ENCODE measurements at regions not wholly inside any gene's neighbourhood (a gene's known extent, or its start where the extent isn't known, plus 50 kb on each side); places are given as distances from the start of the nearest gene placed in this dataset.

- no peak overlapping the region for H3K27ac ChIP-seq (ENCODE audit: low read length)
- H4K20me1 ChIP-seq (ENCODE audit: insufficient read depth, low read length): no peaks in the 10 kb centered on the region
- H3K9me3 ChIP-seq (ENCODE audit: insufficient read depth, low read length): no peaks in the 10 kb centered on the region
- H3K4me3 ChIP-seq (ENCODE audit: low read length): no peak overlapping the region
- no peak overlapping the region for H2AFZ ChIP-seq (ENCODE audit: low read depth, low read length)
- H3K79me2 ChIP-seq (ENCODE audit: low read length): no peaks in the 10 kb centered on the region
- H3K9ac ChIP-seq (ENCODE audit: low read length): no peak overlapping the region
- no peaks in the 10 kb centered on the region for H3K36me3 ChIP-seq (replicated peaks; ENCODE audit: low read depth, low read length)
- no peaks in the 10 kb centered on the region for H3K27me3 ChIP-seq (ENCODE audit: low read depth, low read length)
- TF ChIP-seq EZH2phosphoT487 (IDR thresholded peaks at IDR 0.05; ENCODE audit: low read depth) (no peak), CTCF (IDR thresholded peaks at IDR 0.05; ENCODE audit: low read depth, low read length) (no peak)
- H3K4me1 ChIP-seq (ENCODE audit: low read length): no peaks in the 10 kb centered on the region
- H3K4me2 ChIP-seq (ENCODE audit: low read length): no peak overlapping the region
These were observed 81.5 kb upstream of the PAPPA start for GRCh38 chr9:116072046-116072445.

GRCh38 chr9:116073826-116074225 lies 79.8 kb upstream of the PAPPA start:
- Histone ChIP-seq H3K36me3 (replicated peaks; ENCODE audit: low read depth, low read length) (no peaks in the 10 kb centered on the region), H3K27me3 (ENCODE audit: low read depth, low read length) (no peaks in the 10 kb centered on the region), H3K27ac (ENCODE audit: low read length) (no peak overlapping the region), H3K79me2 (ENCODE audit: low read length) (no peaks in the 10 kb centered on the region), H4K20me1 (ENCODE audit: insufficient read depth, low read length) (no peaks in the 10 kb centered on the region), H3K4me2 (ENCODE audit: low read length) (no peak overlapping the region), H3K9me3 (ENCODE audit: insufficient read depth, low read length) (no peaks in the 10 kb centered on the region), H3K9ac (ENCODE audit: low read length) (no peak overlapping the region), H3K4me1 (ENCODE audit: low read length) (no peaks in the 10 kb centered on the region), H2AFZ (ENCODE audit: low read depth, low read length) (no peak overlapping the region), H3K4me3 (ENCODE audit: low read length) (no peak overlapping the region)
- TF ChIP-seq CTCF (IDR thresholded peaks at IDR 0.05; ENCODE audit: low read depth, low read length) (no peak), EZH2phosphoT487 (IDR thresholded peaks at IDR 0.05; ENCODE audit: low read depth) (no peak)

GRCh38 chr9:116074658-116075057 lies 78.9 kb upstream of the PAPPA start:
- Histone ChIP-seq H3K9ac (ENCODE audit: low read length) (no peak overlapping the region), H2AFZ (ENCODE audit: low read depth, low read length) (no peak overlapping the region), H3K79me2 (ENCODE audit: low read length) (no peaks in the 10 kb centered on the region), H3K9me3 (ENCODE audit: insufficient read depth, low read length) (no peaks in the 10 kb centered on the region), H3K4me2 (ENCODE audit: low read length) (no peak overlapping the region), H3K27ac (ENCODE audit: low read length) (no peak overlapping the region), H3K4me3 (ENCODE audit: low read length) (no peak overlapping the region), H3K27me3 (ENCODE audit: low read depth, low read length) (no peaks in the 10 kb centered on the region), H3K4me1 (ENCODE audit: low read length) (no peaks in the 10 kb centered on the region), H4K20me1 (ENCODE audit: insufficient read depth, low read length) (no peaks in the 10 kb centered on the region), H3K36me3 (replicated peaks; ENCODE audit: low read depth, low read length) (no peaks in the 10 kb centered on the region)
- TF ChIP-seq EZH2phosphoT487 (IDR thresholded peaks at IDR 0.05; ENCODE audit: low read depth) (no peak), CTCF (IDR thresholded peaks at IDR 0.05; ENCODE audit: low read depth, low read length) (no peak)

- TF ChIP-seq CTCF (IDR thresholded peaks at IDR 0.05; ENCODE audit: low read depth, low read length) (no peak), EZH2phosphoT487 (IDR thresholded peaks at IDR 0.05; ENCODE audit: low read depth) (no peak)
- Histone ChIP-seq H4K20me1 (ENCODE audit: insufficient read depth, low read length) (no peaks in the 10 kb centered on the region), H3K4me3 (ENCODE audit: low read length) (no peak overlapping the region), H3K27me3 (ENCODE audit: low read depth, low read length) (no peaks in the 10 kb centered on the region), H3K4me1 (ENCODE audit: low read length) (no peaks in the 10 kb centered on the region), H3K79me2 (ENCODE audit: low read length) (no peaks in the 10 kb centered on the region), H3K4me2 (ENCODE audit: low read length) (no peak overlapping the region), H3K27ac (ENCODE audit: low read length) (no peak overlapping the region), H3K9ac (ENCODE audit: low read length) (no peak overlapping the region), H2AFZ (ENCODE audit: low read depth, low read length) (no peak overlapping the region), H3K36me3 (replicated peaks; ENCODE audit: low read depth, low read length) (no peaks in the 10 kb centered on the region), H3K9me3 (ENCODE audit: insufficient read depth, low read length) (no peaks in the 10 kb centered on the region)
These were observed 78.4 kb upstream of the PAPPA start for GRCh38 chr9:116075191-116075590.

All from OCI-LY3 (cell line).